ENCODE measurements at regions not wholly inside any gene's neighbourhood (a gene's known extent, or its start where the extent isn't known, plus 50 kb on each side); places are given as distances from the start of the nearest gene placed in this dataset.

- Histone ChIP-seq H3K9me3 (ENCODE audit: insufficient read depth, low read length) (no peaks in the 10 kb centered on the region), H3K27me3 (ENCODE audit: low read length) (no peaks in the 10 kb centered on the region), H3F3A (ENCODE audit: insufficient read depth) (no peaks in the 10 kb centered on the region), H3K4me2 (ENCODE audit: low read depth, low read length, poor library complexity, severe bottlenecking) (no peak overlapping the region), H4K20me1 (ENCODE audit: low read depth, low read length) (no peaks in the 10 kb centered on the region), H3K36me3 (ENCODE audit: low read length) (no peaks in the 10 kb centered on the region), H3K9me2 (replicated peaks; ENCODE audit: insufficient read depth, low read length) (no peaks in the 10 kb centered on the region), H3K27ac (ENCODE audit: low read depth, low read length) (no peak overlapping the region), H3K9ac (ENCODE audit: low read length) (no peak overlapping the region), H3K79me2 (ENCODE audit: insufficient read depth, low read length) (no peaks in the 10 kb centered on the region), H2AFZ (ENCODE audit: low read depth, low read length, severe bottlenecking) (no peak overlapping the region), H3K4me3 (ENCODE audit: insufficient read depth, low read length, poor library complexity, severe bottlenecking) (no peak overlapping the region)
- TF ChIP-seq CTCF (IDR thresholded peaks at IDR 0.05; ENCODE audit: insufficient read depth, low read length, poor library complexity, severe bottlenecking) (no peak), EZH2phosphoT487 (conservative IDR thresholded peaks at IDR 0.05; ENCODE audit: low read length) (no peak)
Measured at GRCh38 chr9:85283421-85283820, 458.3 kb downstream of the AGTPBP1 start.

GRCh38 chr9:85278769-85279168 lies 463.0 kb downstream of the AGTPBP1 start:
- no peak overlapping the region for H3K4me3 ChIP-seq (ENCODE audit: insufficient read depth, low read length, poor library complexity, severe bottlenecking)
- no peaks in the 10 kb centered on the region for H4K20me1 ChIP-seq (ENCODE audit: low read depth, low read length)
- H3K9ac ChIP-seq (ENCODE audit: low read length), result no peak overlapping the region
- TF ChIP-seq CTCF (IDR thresholded peaks at IDR 0.05; ENCODE audit: insufficient read depth, low read length, poor library complexity, severe bottlenecking), result no peak
- TF ChIP-seq EZH2phosphoT487 (conservative IDR thresholded peaks at IDR 0.05; ENCODE audit: low read length), result no peak
- no peak overlapping the region for H2AFZ ChIP-seq (ENCODE audit: low read depth, low read length, severe bottlenecking)
- H3K27ac ChIP-seq (ENCODE audit: low read depth, low read length), result no peak overlapping the region
- H3K4me2 ChIP-seq (ENCODE audit: low read depth, low read length, poor library complexity, severe bottlenecking), result no peak overlapping the region
- H3K27me3 ChIP-seq (ENCODE audit: low read length), result no peaks in the 10 kb centered on the region
- no peaks in the 10 kb centered on the region for H3K9me2 ChIP-seq (replicated peaks; ENCODE audit: insufficient read depth, low read length)
- H3K9me3 ChIP-seq (ENCODE audit: insufficient read depth, low read length), result no peaks in the 10 kb centered on the region
- no peaks in the 10 kb centered on the region for H3K79me2 ChIP-seq (ENCODE audit: insufficient read depth, low read length)
- no peaks in the 10 kb centered on the region for H3K36me3 ChIP-seq (ENCODE audit: low read length)
- no peaks in the 10 kb centered on the region for H3F3A ChIP-seq (ENCODE audit: insufficient read depth)

GRCh38 chr9:85276741-85277140 lies 465.0 kb downstream of the AGTPBP1 start:
- H3K4me3 ChIP-seq (ENCODE audit: insufficient read depth, low read length, poor library complexity, severe bottlenecking), result no peak overlapping the region
- H3F3A ChIP-seq (ENCODE audit: insufficient read depth), result no peaks in the 10 kb centered on the region
- H3K27me3 ChIP-seq (ENCODE audit: low read length), result no peaks in the 10 kb centered on the region
- no peak overlapping the region for H2AFZ ChIP-seq (ENCODE audit: low read depth, low read length, severe bottlenecking)
- no peak overlapping the region for H3K4me2 ChIP-seq (ENCODE audit: low read depth, low read length, poor library complexity, severe bottlenecking)
- H3K9me2 ChIP-seq (replicated peaks; ENCODE audit: insufficient read depth, low read length), result no peaks in the 10 kb centered on the region
- no peaks in the 10 kb centered on the region for H3K36me3 ChIP-seq (ENCODE audit: low read length)
- H3K9me3 ChIP-seq (ENCODE audit: insufficient read depth, low read length), result no peaks in the 10 kb centered on the region
- H3K79me2 ChIP-seq (ENCODE audit: insufficient read depth, low read length), result no peaks in the 10 kb centered on the region
- H4K20me1 ChIP-seq (ENCODE audit: low read depth, low read length), result no peaks in the 10 kb centered on the region
- TF ChIP-seq CTCF (IDR thresholded peaks at IDR 0.05; ENCODE audit: insufficient read depth, low read length, poor library complexity, severe bottlenecking) (no peak), EZH2phosphoT487 (conservative IDR thresholded peaks at IDR 0.05; ENCODE audit: low read length) (no peak)
- H3K9ac ChIP-seq (ENCODE audit: low read length), result no peak overlapping the region
- H3K27ac ChIP-seq (ENCODE audit: low read depth, low read length), result no peak overlapping the region
